ENCODE measurements at regions not wholly inside any gene's neighbourhood (a gene's known extent, or its start where the extent isn't known, plus 50 kb on each side); places are given as distances from the start of the nearest gene placed in this dataset.

GRCh38 chr4:60911127-60911526, 289.0 kb upstream of the ADGRL3 start:
- TF ChIP-seq CTCF (IDR thresholded peaks at IDR 0.05) (no peak), POLR2A (IDR thresholded peaks at IDR 0.05) (no peak)

Data from right lobe of liver (tissue), 4 donors.